HepG2 (cell line): ENCODE measurements at regions not wholly inside any gene's neighbourhood (a gene's known extent, or its start where the extent isn't known, plus 50 kb on each side); places are given as distances from the start of the nearest gene placed in this dataset.

Experiments
- ATAC-seq: fragments of 200-7000 bp; cut with Tn5 transposase; 3 replicates; pipeline ENCODE4 v1.9.1; 2020; ENCODE audit warnings: mild to moderate bottlenecking, moderate library complexity
- BruUV-seq: library from RNA; stranded (reverse); fragments of 400-500 nt; replicated peaks from 2 replicates; lab custom pipeline; 2021; lab: Mats Ljungman, UMichigan
- CTCF ChIA-PET: fragments of 300-600 bp; formaldehyde crosslinking; extraction: SDS; loops from one replicate; lab custom pipeline; 2021; ENCODE audit warnings: low total read pairs, inconsistent platforms, low intra/inter-chr PET ratio; lab: Yijun Ruan, JAX
- POLR2A ChIA-PET: fragments of 350-600 bp; sonication (Branson Sonifier 250); formaldehyde crosslinking; loops from one replicate; lab custom pipeline; 2020; ENCODE audit warnings: antibody characterized with exemption, inconsistent platforms; lab: Yijun Ruan, JAX
- DNase-seq: peaks from one replicate; pipeline ENCODE4 v3.0.0-alpha.2; 2015; ENCODE audit warnings: low spot score
- FAIRE-seq: peaks from 3 replicates; lab custom pipeline; 2011; peaks lifted over from hg19 to GRCh38; lab: Jason Lieb, UNC
- H2AFZ ChIP-seq: one replicate; pipeline ENCODE4 v1.6.1; 2011; ENCODE audit warnings: low read length, inconsistent platforms
- H3K27ac ChIP-seq: fragments of 300-600 bp; 3 replicates; pipeline ENCODE4 v1.8.0; 2011; ENCODE audit warnings: mixed run types, mild to moderate bottlenecking, mixed read lengths, low read length, inconsistent platforms; ENCODE audit not compliant: insufficient read depth; ENCODE audit errors: extremely low read length
- H3K27me3 ChIP-seq, 2 experiments: fragments of 200-600 bp in 1 of 2; 2 replicates in 1 of 2; 3 replicates in 1 of 2; pipeline versions ENCODE4 v1.6.0 to v1.8.0; 2011; ENCODE audit warnings: low read length in 2 of 2, mild to moderate bottlenecking in 2 of 2, moderate library complexity in 2 of 2, inconsistent platforms in 1 of 2; ENCODE audit not compliant: insufficient read depth in 2 of 2, control insufficient read depth in 1 of 2
- H3K36me3 ChIP-seq, 2 experiments: fragments of 200-600 bp in 1 of 2; replicated peaks in 1 of 2; 2 replicates in 1 of 2; 3 replicates in 1 of 2; pipeline versions ENCODE4 v1.5.1 to v1.8.0; 2011; ENCODE audit warnings: low read length in 2 of 2, inconsistent platforms in 1 of 2; ENCODE audit not compliant: insufficient read depth in 2 of 2, control insufficient read depth in 1 of 2
- H3K4me1 ChIP-seq: 2 replicates; pipeline ENCODE4 v1.5.1; 2012; ENCODE audit warnings: low read length, inconsistent platforms; ENCODE audit not compliant: insufficient read depth
- H3K4me2 ChIP-seq: 2 replicates; pipeline ENCODE4 v1.6.0; 2011; ENCODE audit warnings: low read depth, low read length, inconsistent platforms
- H3K4me3 ChIP-seq, 3 experiments: fragments of 200-600 bp in 1 of 3; sonication (generic), shearing (Covaris generic) in 1 of 3; replicated peaks in 1 of 3; 2 replicates each; pipeline ENCODE4 v1.5.1; 2011 to 2016; ENCODE audit warnings: low read length in 3 of 3, inconsistent platforms in 2 of 3, low read depth in 2 of 3, mild to moderate bottlenecking in 2 of 3, control low read depth in 1 of 3, mixed read lengths in 1 of 3; ENCODE audit not compliant: insufficient read depth in 1 of 3
- H3K79me2 ChIP-seq: one replicate; pipeline ENCODE4 v1.6.1; 2011; ENCODE audit warnings: low read length, inconsistent platforms; ENCODE audit not compliant: insufficient read depth
- H3K9ac ChIP-seq: 2 replicates; pipeline ENCODE4 v1.6.0; 2011; ENCODE audit warnings: mild to moderate bottlenecking, low read depth, low read length, inconsistent platforms; ENCODE audit not compliant: insufficient read depth
- H3K9me3 ChIP-seq: 2 replicates; pipeline ENCODE4 v1.5.1; 2012; ENCODE audit warnings: mild to moderate bottlenecking, low read length
- H4K20me1 ChIP-seq: 2 replicates; pipeline ENCODE4 v1.6.0; 2011; ENCODE audit warnings: inconsistent platforms, mild to moderate bottlenecking, low read length, moderate library complexity; ENCODE audit not compliant: insufficient read depth
- CSRNP1 ChIP-seq: sonication (generic); formaldehyde crosslinking; IDR thresholded peaks from 2 replicates; pipeline ENCODE4 v1.8.1; 2023; ENCODE audit warnings: mild to moderate bottlenecking, missing genetic modification reagents
- DMAP1 ChIP-seq: IDR thresholded peaks from 2 replicates; pipeline ENCODE4 v1.6.1; 2016
- DNMT1 ChIP-seq: sonication (generic); formaldehyde crosslinking; IDR thresholded peaks from 2 replicates; pipeline ENCODE4 v1.5.1; 2020; ENCODE audit warnings: mild to moderate bottlenecking, missing genetic modification reagents
- FOXO4 ChIP-seq: sonication (generic); formaldehyde crosslinking; conservative IDR thresholded peaks from 2 replicates; pipeline ENCODE4 v1.8.1; 2023; ENCODE audit warnings: missing genetic modification reagents
- KMT2A ChIP-seq: sonication (generic); formaldehyde crosslinking; IDR thresholded peaks from 2 replicates; pipeline ENCODE4 v1.4.0; 2020; ENCODE audit warnings: missing genetic modification reagents
- MBD4 ChIP-seq: IDR thresholded peaks from 2 replicates; pipeline ENCODE4 v1.6.1; 2012; ENCODE audit warnings: low read length, inconsistent platforms, borderline replicate concordance
- NR2C2 ChIP-seq: sonication (generic); formaldehyde crosslinking; IDR thresholded peaks from 2 replicates; pipeline ENCODE4 v1.4.0; 2020; ENCODE audit warnings: missing genetic modification reagents, mild to moderate bottlenecking, moderate library complexity, borderline replicate concordance
- RARA ChIP-seq: IDR thresholded peaks from 2 replicates; pipeline ENCODE4 v1.6.1; 2016; ENCODE audit warnings: missing genetic modification reagents, missing compliant biosample characterization
- SIX4 ChIP-seq: sonication (generic); formaldehyde crosslinking; IDR thresholded peaks from 2 replicates; pipeline ENCODE4 v1.4.0; 2020; ENCODE audit warnings: missing genetic modification reagents
- ZBTB39 ChIP-seq: sonication (generic); formaldehyde crosslinking; IDR thresholded peaks from 2 replicates; pipeline ENCODE4 v1.5.0; 2020; ENCODE audit warnings: missing genetic modification reagents
- ZNF296 ChIP-seq: sonication (generic); formaldehyde crosslinking; conservative IDR thresholded peaks from 2 replicates; pipeline ENCODE4 v1.5.0; 2020; ENCODE audit warnings: mild to moderate bottlenecking, missing genetic modification reagents
- WGBS: methylation state at CpG from one replicate; pipeline ENCODE4 v1.1.6; 2017; ENCODE audit warnings: low lambda C conversion rate; 5-methylcytosine and 5-hydroxymethylcytosine counted together
- in situ Hi-C: cut with HindIII; loops from 2 replicates; pipeline ENCODE4 v1.10.0; 2017; ENCODE audit warnings: low pct_unique_long_range_greater_than_20kb; ENCODE audit not compliant: extremely low pct_ligation_motif_present
- intact Hi-C: fragments of 100-400 bp; cut with micrococcal nuclease; formaldehyde crosslinking; loops from one replicate; pipeline ENCODE4 v1.10.0; 2022; ENCODE audit not compliant: unreplicated experiment
- TF ChIP-seq, protein P1 (sequence below): sonication (generic); formaldehyde crosslinking; IDR thresholded peaks from 2 replicates; pipeline ENCODE4; 2020; ENCODE audit warnings: missing genetic modification reagents, mild to moderate bottlenecking, borderline replicate concordance
- TF ChIP-seq, protein P2 (sequence below): sonication (generic); formaldehyde crosslinking; IDR thresholded peaks from 2 replicates; pipeline ENCODE4 v1.8.0; 2022; ENCODE audit warnings: mild to moderate bottlenecking, missing genetic modification reagents, borderline replicate concordance

GRCh38 chr16:64445649-64446048 is 676.2 kb downstream of the CDH11 start (continued):
- TF ChIP-seq, protein P1, sequence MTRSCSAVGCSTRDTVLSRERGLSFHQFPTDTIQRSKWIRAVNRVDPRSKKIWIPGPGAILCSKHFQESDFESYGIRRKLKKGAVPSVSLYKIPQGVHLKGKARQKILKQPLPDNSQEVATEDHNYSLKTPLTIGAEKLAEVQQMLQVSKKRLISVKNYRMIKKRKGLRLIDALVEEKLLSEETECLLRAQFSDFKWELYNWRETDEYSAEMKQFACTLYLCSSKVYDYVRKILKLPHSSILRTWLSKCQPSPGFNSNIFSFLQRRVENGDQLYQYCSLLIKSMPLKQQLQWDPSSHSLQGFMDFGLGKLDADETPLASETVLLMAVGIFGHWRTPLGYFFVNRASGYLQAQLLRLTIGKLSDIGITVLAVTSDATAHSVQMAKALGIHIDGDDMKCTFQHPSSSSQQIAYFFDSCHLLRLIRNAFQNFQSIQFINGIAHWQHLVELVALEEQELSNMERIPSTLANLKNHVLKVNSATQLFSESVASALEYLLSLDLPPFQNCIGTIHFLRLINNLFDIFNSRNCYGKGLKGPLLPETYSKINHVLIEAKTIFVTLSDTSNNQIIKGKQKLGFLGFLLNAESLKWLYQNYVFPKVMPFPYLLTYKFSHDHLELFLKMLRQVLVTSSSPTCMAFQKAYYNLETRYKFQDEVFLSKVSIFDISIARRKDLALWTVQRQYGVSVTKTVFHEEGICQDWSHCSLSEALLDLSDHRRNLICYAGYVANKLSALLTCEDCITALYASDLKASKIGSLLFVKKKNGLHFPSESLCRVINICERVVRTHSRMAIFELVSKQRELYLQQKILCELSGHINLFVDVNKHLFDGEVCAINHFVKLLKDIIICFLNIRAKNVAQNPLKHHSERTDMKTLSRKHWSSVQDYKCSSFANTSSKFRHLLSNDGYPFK (CRISPR knock-in tag), result no peak
- TF ChIP-seq SIX4 (CRISPR knock-in tag) (no peak), DMAP1 (CRISPR knock-in tag) (no peak), FOXO4 (no peak), CSRNP1 (no peak)

GRCh38 chr16:64445245-64445644 is 676.6 kb downstream of the CDH11 start:
- ATAC-seq, result no peak
- no peak for FAIRE-seq
- Histone ChIP-seq H3K36me3 (no peaks in the 10 kb centered on the region), H4K20me1 (no peaks in the 10 kb centered on the region), H3K4me2 (no peak overlapping the region), H3K27ac (no peak overlapping the region), H3K9me3 (peaks cover 15% of the 10 kb centered on the region; the same call in 1 of the 2 replicates), H3K27me3 (no peaks in the 10 kb centered on the region), H3K4me1 (no peaks in the 10 kb centered on the region), H3K4me3 (no peak overlapping the region), H3K79me2 (no peaks in the 10 kb centered on the region), H2AFZ (no peak overlapping the region), H3K9ac (no peak overlapping the region)
- intact Hi-C loops, result no loop called here
- TF ChIP-seq ZNF296 (CRISPR knock-in tag) (no peak), NR2C2 (CRISPR knock-in tag) (no peak), KMT2A (CRISPR knock-in tag) (no peak), RARA (CRISPR knock-in tag) (no peak), DNMT1 (no peak), MBD4 (no peak), ZBTB39 (CRISPR knock-in tag) (no peak)
- TF ChIP-seq, protein P2, sequence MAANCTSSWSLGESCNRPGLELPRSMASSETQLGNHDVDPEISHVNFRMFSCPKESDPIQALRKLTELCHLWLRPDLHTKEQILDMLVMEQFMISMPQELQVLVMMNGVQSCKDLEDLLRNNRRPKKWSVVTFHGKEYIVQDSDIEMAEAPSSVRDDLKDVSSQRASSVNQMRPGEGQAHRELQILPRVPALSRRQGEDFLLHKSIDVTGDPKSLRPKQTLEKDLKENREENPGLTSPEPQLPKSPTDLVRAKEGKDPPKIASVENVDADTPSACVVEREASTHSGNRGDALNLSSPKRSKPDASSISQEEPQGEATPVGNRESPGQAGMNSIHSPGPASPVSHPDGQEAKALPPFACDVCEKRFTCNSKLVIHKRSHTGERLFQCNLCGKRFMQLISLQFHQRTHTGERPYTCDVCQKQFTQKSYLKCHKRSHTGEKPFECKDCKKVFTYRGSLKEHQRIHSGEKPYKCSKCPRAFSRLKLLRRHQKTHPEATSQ, result no peak
- WGBS, result 5% methylated on average over 4 of the region's 4 CpGs
- ChIA-PET CTCF (no interaction called here), POLR2A (no interaction called here)
- DNase-seq, result no peak
- in situ Hi-C loops, result no loop called here
- BruUV-seq, result no TSS peak
